Transverse colon (tissue), 4 donors: ENCODE measurements at regions not wholly inside any gene's neighbourhood (a gene's known extent, or its start where the extent isn't known, plus 50 kb on each side); places are given as distances from the start of the nearest gene placed in this dataset.

Source experiments
- EP300 ChIP-seq: sonication (generic); formaldehyde crosslinking; IDR thresholded peaks from one replicate; pipeline ENCODE4 v1.6.1; 2017; ENCODE audit warnings: antibody characterized with exemption, low read depth
- POLR2A ChIP-seq: fragments of 450-650 bp; IDR thresholded peaks from one replicate; pipeline ENCODE4 v1.6.1; 2016; ENCODE audit warnings: antibody characterized with exemption, mild to moderate bottlenecking, moderate library complexity
- POLR2AphosphoS5 ChIP-seq, 3 donors: sonication (generic); formaldehyde crosslinking; IDR thresholded peaks; one replicate each; pipeline ENCODE4 v1.6.1; 2016; ENCODE audit warnings: antibody characterized with exemption in 3 of 3
- TF ChIP-seq, protein P1 (sequence below), 5 experiments: fragments of 200-600 bp in 3 of 5; fragments of 450-650 bp in 2 of 5; sonication (generic) in 3 of 5; IDR thresholded peaks; 1 replicate in 2 of 5; 2 replicates in 3 of 5; pipeline ENCODE4 v1.5.1; 2016 to 2017; ENCODE audit warnings: antibody characterized with exemption in 5 of 5, inconsistent platforms in 3 of 5, mild to moderate bottlenecking in 2 of 5, moderate library complexity in 1 of 5

- TF ChIP-seq, protein P1, sequence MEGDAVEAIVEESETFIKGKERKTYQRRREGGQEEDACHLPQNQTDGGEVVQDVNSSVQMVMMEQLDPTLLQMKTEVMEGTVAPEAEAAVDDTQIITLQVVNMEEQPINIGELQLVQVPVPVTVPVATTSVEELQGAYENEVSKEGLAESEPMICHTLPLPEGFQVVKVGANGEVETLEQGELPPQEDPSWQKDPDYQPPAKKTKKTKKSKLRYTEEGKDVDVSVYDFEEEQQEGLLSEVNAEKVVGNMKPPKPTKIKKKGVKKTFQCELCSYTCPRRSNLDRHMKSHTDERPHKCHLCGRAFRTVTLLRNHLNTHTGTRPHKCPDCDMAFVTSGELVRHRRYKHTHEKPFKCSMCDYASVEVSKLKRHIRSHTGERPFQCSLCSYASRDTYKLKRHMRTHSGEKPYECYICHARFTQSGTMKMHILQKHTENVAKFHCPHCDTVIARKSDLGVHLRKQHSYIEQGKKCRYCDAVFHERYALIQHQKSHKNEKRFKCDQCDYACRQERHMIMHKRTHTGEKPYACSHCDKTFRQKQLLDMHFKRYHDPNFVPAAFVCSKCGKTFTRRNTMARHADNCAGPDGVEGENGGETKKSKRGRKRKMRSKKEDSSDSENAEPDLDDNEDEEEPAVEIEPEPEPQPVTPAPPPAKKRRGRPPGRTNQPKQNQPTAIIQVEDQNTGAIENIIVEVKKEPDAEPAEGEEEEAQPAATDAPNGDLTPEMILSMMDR (IDR thresholded peaks at IDR 0.05) = no peak
- no peak for TF ChIP-seq POLR2AphosphoS5 (IDR thresholded peaks at IDR 0.05)
- no peak for TF ChIP-seq POLR2A
- no peak for TF ChIP-seq EP300
Measured at GRCh38 chr6:137725949-137726348, 141.1 kb upstream of the TNFAIP3 start.
